HepG2 (cell line): ENCODE measurements at regions not wholly inside any gene's neighbourhood (a gene's known extent, or its start where the extent isn't known, plus 50 kb on each side); places are given as distances from the start of the nearest gene placed in this dataset.

Experiments used
- EEA1 ChIP-seq: sonication (generic); formaldehyde crosslinking; IDR thresholded peaks from 2 replicates; pipeline ENCODE4 v1.5.1; 2020; ENCODE audit warnings: mild to moderate bottlenecking, missing genetic modification reagents, borderline replicate concordance
- FOSL1 ChIP-seq: sonication (generic); formaldehyde crosslinking; IDR thresholded peaks from 2 replicates; pipeline ENCODE4 v1.9.0; 2021; ENCODE audit warnings: missing genetic modification reagents, borderline replicate concordance
- FOXA3 ChIP-seq: IDR thresholded peaks from 2 replicates; pipeline ENCODE4 v1.6.1; 2016; ENCODE audit warnings: missing genetic modification reagents, missing compliant biosample characterization
- KLF13 ChIP-seq: sonication (generic); formaldehyde crosslinking; IDR thresholded peaks from 2 replicates; pipeline ENCODE4 v1.4.0; 2020; ENCODE audit warnings: mild to moderate bottlenecking, missing genetic modification reagents
- RFX3 ChIP-seq: IDR thresholded peaks from 2 replicates; pipeline ENCODE4 v1.6.1; 2016; ENCODE audit warnings: missing biosample characterization, missing genetic modification reagents
- SNAI1 ChIP-seq: sonication (generic); formaldehyde crosslinking; IDR thresholded peaks from 2 replicates; pipeline ENCODE4 v1.5.0; 2020; ENCODE audit warnings: mild to moderate bottlenecking, missing genetic modification reagents, borderline replicate concordance
- ZNF317 ChIP-seq: sonication (generic); formaldehyde crosslinking; IDR thresholded peaks from 2 replicates; pipeline ENCODE4 v1.5.0; 2020; ENCODE audit warnings: mild to moderate bottlenecking, missing genetic modification reagents
- ZNF432 ChIP-seq: sonication (generic); formaldehyde crosslinking; IDR thresholded peaks from 2 replicates; pipeline ENCODE4 v1.5.0; 2020; ENCODE audit warnings: missing genetic modification reagents, mild to moderate bottlenecking, borderline replicate concordance
- ZNF460 ChIP-seq: sonication (generic); formaldehyde crosslinking; IDR thresholded peaks from 2 replicates; pipeline ENCODE4 v1.5.1; 2020; ENCODE audit warnings: missing genetic modification reagents, mild to moderate bottlenecking, borderline replicate concordance
- ZNF816 ChIP-seq: sonication (generic); formaldehyde crosslinking; IDR thresholded peaks from 2 replicates; pipeline ENCODE4 v1.8.0; 2022; ENCODE audit warnings: missing genetic modification reagents, mild to moderate bottlenecking, borderline replicate concordance
- TF ChIP-seq, protein P1 (sequence below): sonication (generic); formaldehyde crosslinking; IDR thresholded peaks from 2 replicates; pipeline ENCODE4 v1.5.1; 2020; ENCODE audit warnings: mild to moderate bottlenecking, missing genetic modification reagents, borderline replicate concordance
- TF ChIP-seq, protein P2 (sequence below): IDR thresholded peaks from 2 replicates; pipeline ENCODE4 v1.6.1; 2016; ENCODE audit warnings: low read depth, missing genetic modification reagents, missing compliant biosample characterization
- TF ChIP-seq, protein P3 (sequence below): sonication (generic); formaldehyde crosslinking; IDR thresholded peaks from 2 replicates; pipeline ENCODE4 v1.9.0; 2021; ENCODE audit warnings: missing genetic modification reagents, borderline replicate concordance
- TF ChIP-seq, protein P4 (sequence below): sonication (generic); formaldehyde crosslinking; IDR thresholded peaks from 2 replicates; pipeline ENCODE4 v1.4.0; 2020; ENCODE audit warnings: missing genetic modification reagents
- TF ChIP-seq, protein P5 (sequence below): sonication (generic); formaldehyde crosslinking; IDR thresholded peaks from 2 replicates; pipeline ENCODE4 v1.4.0; 2020; ENCODE audit warnings: missing genetic modification reagents

DNA sequence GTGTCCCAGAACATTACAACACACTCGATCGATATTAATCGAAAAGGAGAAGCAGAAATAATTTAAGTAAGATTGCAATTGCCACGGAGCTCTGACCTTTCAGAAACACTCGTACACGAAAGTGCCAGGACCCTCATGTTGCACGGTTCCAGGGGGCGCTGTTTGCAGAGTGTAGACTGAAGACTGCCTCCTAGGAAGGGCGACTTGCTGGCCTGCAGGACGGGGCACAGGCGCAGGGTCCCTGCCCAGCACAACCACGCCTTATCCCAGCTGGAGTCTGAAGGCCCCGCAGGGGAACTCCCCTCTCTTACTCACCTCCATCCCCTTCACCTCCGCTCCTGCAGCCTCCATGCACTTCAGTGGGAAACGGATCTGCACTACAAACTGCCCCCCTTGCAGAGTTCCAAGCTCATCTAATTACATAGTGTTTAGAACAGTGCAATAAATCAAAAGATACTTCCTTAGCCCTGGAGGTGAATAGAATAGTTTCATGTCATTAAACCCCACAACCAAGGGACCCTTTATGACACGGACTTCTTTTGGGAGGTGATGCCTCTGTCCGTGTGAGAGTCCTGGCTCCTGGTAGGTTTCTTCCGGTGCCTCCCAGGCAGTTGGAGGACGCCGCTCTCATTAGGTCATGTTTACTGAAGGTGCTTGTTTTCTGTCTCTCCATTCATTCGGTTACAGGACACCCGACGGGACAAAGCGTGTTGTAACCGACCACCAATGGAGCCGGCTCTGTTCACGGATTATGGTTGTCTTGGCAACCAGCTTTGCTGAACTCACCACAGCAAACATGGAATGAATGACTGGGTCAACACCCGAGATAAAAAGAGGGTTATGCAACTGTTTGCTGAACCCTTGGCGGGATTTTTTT lies 262.2 kb downstream of the BAMBI start (continued):
- TF ChIP-seq, protein P1, sequence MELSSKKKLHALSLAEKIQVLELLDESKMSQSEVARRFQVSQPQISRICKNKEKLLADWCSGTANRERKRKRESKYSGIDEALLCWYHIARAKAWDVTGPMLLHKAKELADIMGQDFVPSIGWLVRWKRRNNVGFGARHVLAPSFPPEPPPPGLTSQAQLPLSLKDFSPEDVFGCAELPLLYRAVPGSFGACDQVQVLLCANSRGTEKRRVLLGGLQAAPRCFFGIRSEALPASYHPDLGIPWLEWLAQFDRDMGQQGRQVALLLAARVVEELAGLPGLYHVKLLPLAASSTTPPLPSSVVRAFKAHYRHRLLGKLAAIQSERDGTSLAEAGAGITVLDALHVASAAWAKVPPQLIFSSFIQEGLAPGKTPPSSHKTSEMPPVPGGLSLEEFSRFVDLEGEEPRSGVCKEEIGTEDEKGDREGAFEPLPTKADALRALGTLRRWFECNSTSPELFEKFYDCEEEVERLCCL (CRISPR knock-in tag) = 0 out of 2 replicates have a peak, but pooled peaks have one; percentile 34
- TF ChIP-seq ZNF460 (CRISPR knock-in tag) (no peak; the same call in 1 of the 2 replicates), ZNF816 (CRISPR knock-in tag) (peak; percentile 69; the same call in 1 of the 2 replicates), EEA1 (no peak), FOSL1 (CRISPR knock-in tag) (no peak), RFX3 (CRISPR knock-in tag) (peak; percentile 99), SNAI1 (CRISPR knock-in tag) (no peak), ZNF317 (CRISPR knock-in tag) (peak; percentile 77), KLF13 (CRISPR knock-in tag) (no peak), FOXA3 (peak; percentile 98), ZNF432 (CRISPR knock-in tag) (no peak)
- TF ChIP-seq, protein P2, sequence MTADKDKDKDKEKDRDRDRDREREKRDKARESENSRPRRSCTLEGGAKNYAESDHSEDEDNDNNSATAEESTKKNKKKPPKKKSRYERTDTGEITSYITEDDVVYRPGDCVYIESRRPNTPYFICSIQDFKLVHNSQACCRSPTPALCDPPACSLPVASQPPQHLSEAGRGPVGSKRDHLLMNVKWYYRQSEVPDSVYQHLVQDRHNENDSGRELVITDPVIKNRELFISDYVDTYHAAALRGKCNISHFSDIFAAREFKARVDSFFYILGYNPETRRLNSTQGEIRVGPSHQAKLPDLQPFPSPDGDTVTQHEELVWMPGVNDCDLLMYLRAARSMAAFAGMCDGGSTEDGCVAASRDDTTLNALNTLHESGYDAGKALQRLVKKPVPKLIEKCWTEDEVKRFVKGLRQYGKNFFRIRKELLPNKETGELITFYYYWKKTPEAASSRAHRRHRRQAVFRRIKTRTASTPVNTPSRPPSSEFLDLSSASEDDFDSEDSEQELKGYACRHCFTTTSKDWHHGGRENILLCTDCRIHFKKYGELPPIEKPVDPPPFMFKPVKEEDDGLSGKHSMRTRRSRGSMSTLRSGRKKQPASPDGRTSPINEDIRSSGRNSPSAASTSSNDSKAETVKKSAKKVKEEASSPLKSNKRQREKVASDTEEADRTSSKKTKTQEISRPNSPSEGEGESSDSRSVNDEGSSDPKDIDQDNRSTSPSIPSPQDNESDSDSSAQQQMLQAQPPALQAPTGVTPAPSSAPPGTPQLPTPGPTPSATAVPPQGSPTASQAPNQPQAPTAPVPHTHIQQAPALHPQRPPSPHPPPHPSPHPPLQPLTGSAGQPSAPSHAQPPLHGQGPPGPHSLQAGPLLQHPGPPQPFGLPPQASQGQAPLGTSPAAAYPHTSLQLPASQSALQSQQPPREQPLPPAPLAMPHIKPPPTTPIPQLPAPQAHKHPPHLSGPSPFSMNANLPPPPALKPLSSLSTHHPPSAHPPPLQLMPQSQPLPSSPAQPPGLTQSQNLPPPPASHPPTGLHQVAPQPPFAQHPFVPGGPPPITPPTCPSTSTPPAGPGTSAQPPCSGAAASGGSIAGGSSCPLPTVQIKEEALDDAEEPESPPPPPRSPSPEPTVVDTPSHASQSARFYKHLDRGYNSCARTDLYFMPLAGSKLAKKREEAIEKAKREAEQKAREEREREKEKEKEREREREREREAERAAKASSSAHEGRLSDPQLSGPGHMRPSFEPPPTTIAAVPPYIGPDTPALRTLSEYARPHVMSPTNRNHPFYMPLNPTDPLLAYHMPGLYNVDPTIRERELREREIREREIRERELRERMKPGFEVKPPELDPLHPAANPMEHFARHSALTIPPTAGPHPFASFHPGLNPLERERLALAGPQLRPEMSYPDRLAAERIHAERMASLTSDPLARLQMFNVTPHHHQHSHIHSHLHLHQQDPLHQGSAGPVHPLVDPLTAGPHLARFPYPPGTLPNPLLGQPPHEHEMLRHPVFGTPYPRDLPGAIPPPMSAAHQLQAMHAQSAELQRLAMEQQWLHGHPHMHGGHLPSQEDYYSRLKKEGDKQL (CRISPR knock-in tag) = peak; percentile 92; the same call in 1 of the 2 replicates
- TF ChIP-seq, protein P3, sequence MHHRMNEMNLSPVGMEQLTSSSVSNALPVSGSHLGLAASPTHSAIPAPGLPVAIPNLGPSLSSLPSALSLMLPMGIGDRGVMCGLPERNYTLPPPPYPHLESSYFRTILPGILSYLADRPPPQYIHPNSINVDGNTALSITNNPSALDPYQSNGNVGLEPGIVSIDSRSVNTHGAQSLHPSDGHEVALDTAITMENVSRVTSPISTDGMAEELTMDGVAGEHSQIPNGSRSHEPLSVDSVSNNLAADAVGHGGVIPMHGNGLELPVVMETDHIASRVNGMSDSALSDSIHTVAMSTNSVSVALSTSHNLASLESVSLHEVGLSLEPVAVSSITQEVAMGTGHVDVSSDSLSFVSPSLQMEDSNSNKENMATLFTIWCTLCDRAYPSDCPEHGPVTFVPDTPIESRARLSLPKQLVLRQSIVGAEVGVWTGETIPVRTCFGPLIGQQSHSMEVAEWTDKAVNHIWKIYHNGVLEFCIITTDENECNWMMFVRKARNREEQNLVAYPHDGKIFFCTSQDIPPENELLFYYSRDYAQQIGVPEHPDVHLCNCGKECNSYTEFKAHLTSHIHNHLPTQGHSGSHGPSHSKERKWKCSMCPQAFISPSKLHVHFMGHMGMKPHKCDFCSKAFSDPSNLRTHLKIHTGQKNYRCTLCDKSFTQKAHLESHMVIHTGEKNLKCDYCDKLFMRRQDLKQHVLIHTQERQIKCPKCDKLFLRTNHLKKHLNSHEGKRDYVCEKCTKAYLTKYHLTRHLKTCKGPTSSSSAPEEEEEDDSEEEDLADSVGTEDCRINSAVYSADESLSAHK (CRISPR knock-in tag) = no peak
- TF ChIP-seq, protein P4, sequence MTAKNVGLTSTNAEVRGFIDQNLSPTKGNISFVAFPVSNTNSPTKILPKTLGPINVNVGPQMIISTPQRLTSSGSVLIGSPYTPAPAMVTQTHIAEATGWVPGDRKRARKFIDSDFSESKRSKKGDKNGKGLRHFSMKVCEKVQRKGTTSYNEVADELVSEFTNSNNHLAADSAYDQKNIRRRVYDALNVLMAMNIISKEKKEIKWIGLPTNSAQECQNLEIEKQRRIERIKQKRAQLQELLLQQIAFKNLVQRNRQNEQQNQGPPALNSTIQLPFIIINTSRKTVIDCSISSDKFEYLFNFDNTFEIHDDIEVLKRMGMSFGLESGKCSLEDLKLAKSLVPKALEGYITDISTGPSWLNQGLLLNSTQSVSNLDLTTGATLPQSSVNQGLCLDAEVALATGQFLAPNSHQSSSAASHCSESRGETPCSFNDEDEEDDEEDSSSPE = peak; percentile 94
- TF ChIP-seq, protein P5, sequence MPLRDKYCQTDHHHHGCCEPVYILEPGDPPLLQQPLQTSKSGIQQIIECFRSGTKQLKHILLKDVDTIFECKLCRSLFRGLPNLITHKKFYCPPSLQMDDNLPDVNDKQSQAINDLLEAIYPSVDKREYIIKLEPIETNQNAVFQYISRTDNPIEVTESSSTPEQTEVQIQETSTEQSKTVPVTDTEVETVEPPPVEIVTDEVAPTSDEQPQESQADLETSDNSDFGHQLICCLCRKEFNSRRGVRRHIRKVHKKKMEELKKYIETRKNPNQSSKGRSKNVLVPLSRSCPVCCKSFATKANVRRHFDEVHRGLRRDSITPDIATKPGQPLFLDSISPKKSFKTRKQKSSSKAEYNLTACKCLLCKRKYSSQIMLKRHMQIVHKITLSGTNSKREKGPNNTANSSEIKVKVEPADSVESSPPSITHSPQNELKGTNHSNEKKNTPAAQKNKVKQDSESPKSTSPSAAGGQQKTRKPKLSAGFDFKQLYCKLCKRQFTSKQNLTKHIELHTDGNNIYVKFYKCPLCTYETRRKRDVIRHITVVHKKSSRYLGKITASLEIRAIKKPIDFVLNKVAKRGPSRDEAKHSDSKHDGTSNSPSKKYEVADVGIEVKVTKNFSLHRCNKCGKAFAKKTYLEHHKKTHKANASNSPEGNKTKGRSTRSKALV (CRISPR knock-in tag) = no peak
